ENCODE measurements at regions not wholly inside any gene's neighbourhood (a gene's known extent, or its start where the extent isn't known, plus 50 kb on each side); places are given as distances from the start of the nearest gene placed in this dataset.
"Not testable (repeated sequence)": the region's sequence is repeated elsewhere in the genome, so short reads cannot be mapped to it uniquely, and the experiment has no call there.

DNA sequence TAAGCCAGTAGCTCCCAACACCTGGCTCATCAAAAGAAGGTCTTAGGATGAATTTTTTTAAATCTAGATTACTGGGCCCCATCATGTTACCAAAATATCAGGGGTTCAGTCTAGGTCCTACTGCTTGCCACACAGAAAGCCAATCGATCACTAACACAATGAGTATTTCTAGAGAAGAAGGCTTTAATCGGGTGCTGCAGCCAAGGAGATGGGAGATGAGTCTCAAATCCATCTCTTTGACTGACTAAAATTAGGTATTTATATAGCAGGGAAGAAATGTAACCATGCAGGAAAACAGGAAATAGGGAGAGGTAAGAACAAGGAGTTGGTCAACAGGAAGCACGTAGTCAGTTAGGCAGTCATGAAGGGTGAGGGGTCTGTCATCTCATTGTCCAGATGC is 288.2 kb downstream of the CEP170 start:
- TF ChIP-seq, protein P1, sequence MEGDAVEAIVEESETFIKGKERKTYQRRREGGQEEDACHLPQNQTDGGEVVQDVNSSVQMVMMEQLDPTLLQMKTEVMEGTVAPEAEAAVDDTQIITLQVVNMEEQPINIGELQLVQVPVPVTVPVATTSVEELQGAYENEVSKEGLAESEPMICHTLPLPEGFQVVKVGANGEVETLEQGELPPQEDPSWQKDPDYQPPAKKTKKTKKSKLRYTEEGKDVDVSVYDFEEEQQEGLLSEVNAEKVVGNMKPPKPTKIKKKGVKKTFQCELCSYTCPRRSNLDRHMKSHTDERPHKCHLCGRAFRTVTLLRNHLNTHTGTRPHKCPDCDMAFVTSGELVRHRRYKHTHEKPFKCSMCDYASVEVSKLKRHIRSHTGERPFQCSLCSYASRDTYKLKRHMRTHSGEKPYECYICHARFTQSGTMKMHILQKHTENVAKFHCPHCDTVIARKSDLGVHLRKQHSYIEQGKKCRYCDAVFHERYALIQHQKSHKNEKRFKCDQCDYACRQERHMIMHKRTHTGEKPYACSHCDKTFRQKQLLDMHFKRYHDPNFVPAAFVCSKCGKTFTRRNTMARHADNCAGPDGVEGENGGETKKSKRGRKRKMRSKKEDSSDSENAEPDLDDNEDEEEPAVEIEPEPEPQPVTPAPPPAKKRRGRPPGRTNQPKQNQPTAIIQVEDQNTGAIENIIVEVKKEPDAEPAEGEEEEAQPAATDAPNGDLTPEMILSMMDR (IDR thresholded peaks at IDR 0.05): no peak
- DNase-seq (ENCODE audit: low spot score) (no peak), ATAC-seq (ENCODE audit: low FRiP score) (no peak)

DNA sequence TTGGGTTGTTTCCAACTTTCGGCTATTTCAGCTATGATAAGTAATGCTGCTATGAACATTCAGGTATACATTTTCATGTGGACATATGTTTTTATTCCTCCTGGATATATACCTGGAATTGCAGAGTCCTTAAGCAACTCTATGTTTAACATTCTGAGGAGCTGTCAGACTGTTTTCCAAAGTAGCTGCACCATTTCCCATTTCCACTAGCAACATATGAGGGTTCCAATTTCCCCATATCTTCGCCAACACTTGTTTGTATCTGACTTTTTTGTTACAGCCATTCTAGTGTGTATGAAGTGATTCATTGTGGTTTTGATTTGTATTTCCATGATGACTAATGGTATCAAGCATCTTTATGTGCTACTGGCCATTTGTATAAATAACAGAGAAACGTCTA is 295.7 kb downstream of the CEP170 start:
- ATAC-seq (ENCODE audit: low FRiP score); DNase-seq (ENCODE audit: low spot score): not testable (repeated sequence)

- ATAC-seq (ENCODE audit: low FRiP score); DNase-seq (ENCODE audit: low spot score): not testable (repeated sequence)
These were observed 300.1 kb downstream of the CEP170 start for GRCh38 chr1:242954945-242955344.

GRCh38 chr1:242946206-242946605 is 308.9 kb downstream of the CEP170 start:
- TF ChIP-seq, protein P1 (IDR thresholded peaks at IDR 0.05): no peak
- ATAC-seq (ENCODE audit: low FRiP score): no peak
- no peak for DNase-seq (ENCODE audit: low spot score)

GRCh38 chr1:242936725-242937124 is 318.4 kb downstream of the CEP170 start:
- ATAC-seq (ENCODE audit: low FRiP score); DNase-seq (ENCODE audit: low spot score): not testable (repeated sequence)

GRCh38 chr1:242924717-242925116 is 330.4 kb downstream of the CEP170 start:
- DNase-seq (ENCODE audit: low spot score): not testable (repeated sequence)
- ATAC-seq (ENCODE audit: low FRiP score): peak; percentile 59

GRCh38 chr1:242923603-242924002 is 331.5 kb downstream of the CEP170 start:
- not testable (repeated sequence) for ATAC-seq (ENCODE audit: low FRiP score); DNase-seq (ENCODE audit: low spot score)

- ATAC-seq (ENCODE audit: low FRiP score); DNase-seq (ENCODE audit: low spot score): not testable (repeated sequence)
These were observed 340.4 kb downstream of the CEP170 start for GRCh38 chr1:242914729-242915128.

- ATAC-seq (ENCODE audit: low FRiP score); DNase-seq (ENCODE audit: low spot score): not testable (repeated sequence)
These were observed 342.2 kb downstream of the CEP170 start for GRCh38 chr1:242912855-242913254.

GRCh38 chr1:242900558-242900957 is 354.5 kb downstream of the CEP170 start:
- ATAC-seq (ENCODE audit: low FRiP score); DNase-seq (ENCODE audit: low spot score): not testable (repeated sequence)

- TF ChIP-seq, protein P1 (IDR thresholded peaks at IDR 0.05): no peak
- ATAC-seq (ENCODE audit: low FRiP score): peak; percentile 51
- no peak for DNase-seq (ENCODE audit: low spot score)
These were observed 364.8 kb downstream of the CEP170 start for GRCh38 chr1:242890192-242890741.

DNA sequence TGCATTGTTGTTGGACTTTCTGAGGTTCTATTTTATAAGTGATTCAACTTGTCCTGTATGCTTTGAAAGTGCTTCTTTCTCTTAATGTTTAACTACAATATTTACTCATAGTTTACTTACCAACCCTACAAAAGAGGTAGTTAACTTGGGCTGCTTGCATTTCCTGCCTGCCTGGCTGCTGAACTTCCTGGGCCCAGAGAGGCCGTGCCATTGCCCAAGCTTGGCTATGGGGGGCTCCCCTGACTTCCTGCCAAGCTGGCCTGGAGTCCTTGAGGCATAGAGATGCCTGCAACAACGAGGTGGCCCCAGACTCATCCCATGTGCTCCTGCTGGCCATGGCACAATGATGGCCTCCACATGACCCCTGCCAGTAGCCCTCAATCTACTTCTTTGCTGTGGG is 361.6 kb upstream of the PLD5 start:
- DNase-seq (ENCODE audit: low spot score) (no peak), ATAC-seq (ENCODE audit: low FRiP score) (no peak)
- TF ChIP-seq, protein P1 (IDR thresholded peaks at IDR 0.05): no peak

DNA sequence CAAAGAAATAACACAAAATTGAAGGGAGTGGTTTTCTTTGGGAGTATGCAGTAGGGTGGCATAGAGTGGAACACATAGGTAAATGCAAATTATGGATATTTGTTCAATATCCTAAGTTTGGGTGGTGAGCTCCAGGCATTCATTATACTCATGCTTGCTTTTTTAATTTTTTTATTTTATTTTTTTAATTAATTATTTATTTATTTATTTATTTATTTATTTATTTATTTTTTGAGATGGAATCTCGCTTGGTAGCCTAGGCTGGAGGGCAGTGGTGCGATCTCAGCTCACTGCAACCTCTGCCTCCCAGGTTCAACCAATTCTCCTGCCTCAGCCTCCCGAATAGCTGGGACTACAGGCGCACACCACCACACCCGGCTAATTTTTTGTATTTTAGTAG is 355.5 kb upstream of the PLD5 start:
- DNase-seq (ENCODE audit: low spot score); ATAC-seq (ENCODE audit: low FRiP score): not testable (repeated sequence)

Data from omental fat pad (tissue), 3 donors.